PFSK-1 (cell line): ENCODE measurements at regions not wholly inside any gene's neighbourhood (a gene's known extent, or its start where the extent isn't known, plus 50 kb on each side); places are given as distances from the start of the nearest gene placed in this dataset.

Experiments used
- FOXP2 ChIP-seq: optimal IDR thresholded peaks from 2 replicates; pipeline ENCODE3; 2011; ENCODE audit warnings: borderline replicate concordance, control low read depth, inconsistent platforms; ENCODE audit not compliant: insufficient read depth; ENCODE audit errors: extremely low read length, extremely low read depth
- POLR2AphosphoS5 ChIP-seq: IDR thresholded peaks from 2 replicates; pipeline ENCODE4 v1.6.1; 2012; ENCODE audit warnings: low read depth, mild to moderate bottlenecking, control low read depth, low read length, moderate library complexity
- REST ChIP-seq, 2 experiments: IDR thresholded peaks; 2 replicates each; pipeline versions ENCODE4 v1.6.1 to v1.8.0; 2011 to 2012; ENCODE audit warnings: low read depth in 2 of 2, low read length in 2 of 2, control low read depth in 1 of 2, inconsistent platforms in 1 of 2, mild to moderate bottlenecking in 1 of 2, moderate library complexity in 1 of 2; ENCODE audit not compliant: insufficient read depth in 1 of 2
- TAF1 ChIP-seq: IDR thresholded peaks from 2 replicates; pipeline ENCODE4 v1.6.1; 2012; ENCODE audit warnings: low read length, control low read depth, borderline replicate concordance; ENCODE audit not compliant: insufficient read depth

GRCh38 chr1:60936591-60937342, 145.6 kb upstream of the NFIA start:
- no peak for TF ChIP-seq TAF1
- TF ChIP-seq POLR2AphosphoS5: no peak
- TF ChIP-seq REST (IDR thresholded peaks at IDR 0.05; ENCODE audit: insufficient read depth in 1 of 2, low read depth in 2 of 2, low read length in 2 of 2): no peak
- TF ChIP-seq FOXP2: no peak
